Natural killer cell (primary cell): ENCODE measurements at regions not wholly inside any gene's neighbourhood (a gene's known extent, or its start where the extent isn't known, plus 50 kb on each side); places are given as distances from the start of the nearest gene placed in this dataset.

Experiments
- ATAC-seq, 3 donors: fragments of 150-1000 bp in 2 of 3; fragments of 200-7000 bp in 1 of 3; cut with Tn5 transposase; 1 replicate in 1 of 3; 2 replicates in 2 of 3; pipeline ENCODE4 v1.10.0; 2021; ENCODE audit warnings: mild to moderate bottlenecking in 2 of 3, moderate library complexity in 2 of 3
- DNase-seq, 2 donors: peaks; one replicate each; pipeline versions ENCODE4 v3.0.0 to v3.0.0-alpha.2; 2013 to 2021; ENCODE audit warnings: mixed read lengths in 1 of 2
- H3K27ac ChIP-seq: one replicate; pipeline ENCODE4 v1.5.1; 2013; ENCODE audit warnings: mild to moderate bottlenecking, low read length
- H3K27me3 ChIP-seq: one replicate; pipeline ENCODE4 v1.6.1; 2013; ENCODE audit warnings: low read length; ENCODE audit not compliant: control insufficient read depth, insufficient read depth
- H3K36me3 ChIP-seq: one replicate; pipeline ENCODE4 v1.6.1; 2013; ENCODE audit warnings: low read length; ENCODE audit not compliant: control insufficient read depth, insufficient read depth
- H3K4me1 ChIP-seq: one replicate; pipeline ENCODE4 v1.6.1; 2013; ENCODE audit warnings: low read length; ENCODE audit not compliant: control insufficient read depth, insufficient read depth
- H3K4me3 ChIP-seq: one replicate; pipeline ENCODE4 v1.5.1; 2013; ENCODE audit warnings: low read length
- H3K9me3 ChIP-seq: one replicate; pipeline ENCODE4 v1.6.1; 2013; ENCODE audit warnings: low read length; ENCODE audit not compliant: control insufficient read depth, insufficient read depth
- H3K27ac Mint-ChIP-seq, 2 donors: one replicate each; pipeline ENCODE4 v1.8.0; 2022; ENCODE audit warnings: mild to moderate bottlenecking in 2 of 2, mixed read lengths in 2 of 2, moderate library complexity in 1 of 2
- H3K27me3 Mint-ChIP-seq, 2 donors: one replicate each; pipeline ENCODE4 v1.8.0; 2022; ENCODE audit warnings: low read depth in 2 of 2, mixed read lengths in 2 of 2
- H3K36me3 Mint-ChIP-seq: one replicate; pipeline ENCODE4 v1.8.0; 2022; ENCODE audit warnings: mixed read lengths
- H3K4me1 Mint-ChIP-seq, 2 donors: one replicate each; pipeline ENCODE4 v1.8.0; 2022; ENCODE audit warnings: mixed read lengths in 2 of 2
- H3K4me3 Mint-ChIP-seq: one replicate; pipeline ENCODE4 v1.8.0; 2022; ENCODE audit warnings: mild to moderate bottlenecking, moderate library complexity, mixed read lengths
- H3K9me3 Mint-ChIP-seq, 2 donors: one replicate each; pipeline ENCODE4 v1.8.0; 2022; ENCODE audit warnings: mixed read lengths in 2 of 2
- WGBS: methylation state at CpG from one replicate; pipeline ENCODE4 v1.1.7; 2013; ENCODE audit warnings: missing lambda C conversion rate; ENCODE audit not compliant: insufficient coverage; 5-methylcytosine and 5-hydroxymethylcytosine counted together
- intact Hi-C: fragments of 100-400 bp; cut with micrococcal nuclease; formaldehyde crosslinking; loops from one replicate; pipeline ENCODE4 v1.14.2; 2022
- TF ChIP-seq, protein P1 (sequence below): fragments of 200-600 bp; IDR thresholded peaks from one replicate; pipeline ENCODE4 v1.8.0; 2022; ENCODE audit warnings: antibody characterized with exemption

DNA sequence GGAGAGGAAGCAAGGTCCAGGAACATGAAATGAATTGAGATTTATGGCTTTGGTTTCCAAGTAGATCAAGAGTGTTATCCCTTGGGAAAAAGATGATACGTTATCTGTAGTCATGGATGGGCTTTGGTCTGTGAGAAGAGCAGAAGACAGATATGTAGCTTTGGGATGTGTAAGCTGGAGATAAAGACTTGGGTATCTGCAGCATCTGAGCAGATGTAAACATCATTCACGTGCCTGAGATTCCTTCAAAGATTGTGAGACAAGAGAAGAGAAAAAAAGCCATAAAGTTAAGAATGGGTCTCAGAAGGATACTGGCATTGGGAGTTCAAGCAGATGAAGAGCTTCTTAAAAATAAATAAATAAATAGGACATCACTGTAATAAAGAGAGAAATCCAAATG, 217.8 kb downstream of the PTPRC start:
- no peak overlapping the region for H3K4me3 ChIP-seq
- Mint-ChIP-seq H3K36me3 (no peaks in the 10 kb centered on the region), H3K4me3 (no peak overlapping the region), H3K27ac (peak overlapping the region in 1 of 2 donors; percentile 19), H3K4me1 (peaks cover 7 to 23% of the 10 kb centered on the region in 2 donors), H3K9me3 (no peaks in the 10 kb centered on the region), H3K27me3 (no peaks in the 10 kb centered on the region)
- DNase-seq (no peak), ATAC-seq (no peak)
- H3K27me3 ChIP-seq = no peaks in the 10 kb centered on the region
- TF ChIP-seq, protein P1, sequence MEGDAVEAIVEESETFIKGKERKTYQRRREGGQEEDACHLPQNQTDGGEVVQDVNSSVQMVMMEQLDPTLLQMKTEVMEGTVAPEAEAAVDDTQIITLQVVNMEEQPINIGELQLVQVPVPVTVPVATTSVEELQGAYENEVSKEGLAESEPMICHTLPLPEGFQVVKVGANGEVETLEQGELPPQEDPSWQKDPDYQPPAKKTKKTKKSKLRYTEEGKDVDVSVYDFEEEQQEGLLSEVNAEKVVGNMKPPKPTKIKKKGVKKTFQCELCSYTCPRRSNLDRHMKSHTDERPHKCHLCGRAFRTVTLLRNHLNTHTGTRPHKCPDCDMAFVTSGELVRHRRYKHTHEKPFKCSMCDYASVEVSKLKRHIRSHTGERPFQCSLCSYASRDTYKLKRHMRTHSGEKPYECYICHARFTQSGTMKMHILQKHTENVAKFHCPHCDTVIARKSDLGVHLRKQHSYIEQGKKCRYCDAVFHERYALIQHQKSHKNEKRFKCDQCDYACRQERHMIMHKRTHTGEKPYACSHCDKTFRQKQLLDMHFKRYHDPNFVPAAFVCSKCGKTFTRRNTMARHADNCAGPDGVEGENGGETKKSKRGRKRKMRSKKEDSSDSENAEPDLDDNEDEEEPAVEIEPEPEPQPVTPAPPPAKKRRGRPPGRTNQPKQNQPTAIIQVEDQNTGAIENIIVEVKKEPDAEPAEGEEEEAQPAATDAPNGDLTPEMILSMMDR = no peak
- H3K4me1 ChIP-seq = no peaks in the 10 kb centered on the region
- H3K36me3 ChIP-seq = peaks cover 4% of the 10 kb centered on the region
- 96% methylated on average over 2 of the region's 2 CpGs for WGBS
- H3K27ac ChIP-seq = no peak overlapping the region
- intact Hi-C loops = no loop called here
- H3K9me3 ChIP-seq = no peaks in the 10 kb centered on the region

DNA sequence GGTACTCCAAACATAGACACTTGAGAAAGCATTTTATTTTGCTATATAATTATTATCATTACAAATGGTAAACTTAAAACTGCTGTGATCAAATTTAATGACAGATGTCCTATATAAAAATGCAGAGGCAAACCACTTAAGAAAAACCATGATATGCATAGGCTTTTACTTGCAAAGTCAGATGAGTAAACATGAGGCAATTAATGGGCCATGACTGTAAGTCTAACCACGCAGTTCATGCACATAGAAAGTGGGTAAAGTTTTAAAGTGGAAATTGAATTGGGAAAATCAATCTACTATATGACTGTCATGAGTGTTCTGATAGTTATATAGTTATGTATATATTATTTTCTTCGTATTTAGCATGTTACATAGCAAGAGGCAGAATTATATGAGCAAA, 219.2 kb downstream of the PTPRC start:
- H3K36me3 Mint-ChIP-seq = no peaks in the 10 kb centered on the region
- no peaks in the 10 kb centered on the region for H3K27me3 Mint-ChIP-seq
- H3K27ac Mint-ChIP-seq = peak overlapping the region in 1 of 2 donors; percentile 19
- no peaks in the 10 kb centered on the region for H3K9me3 Mint-ChIP-seq
- H3K27ac ChIP-seq = no peak overlapping the region
- H3K9me3 ChIP-seq = no peaks in the 10 kb centered on the region
- H3K36me3 ChIP-seq = peaks cover 4% of the 10 kb centered on the region
- no peak for ATAC-seq
- H3K4me1 Mint-ChIP-seq = peaks cover 11 to 25% of the 10 kb centered on the region in 2 donors
- H3K4me3 Mint-ChIP-seq = no peak overlapping the region
- H3K27me3 ChIP-seq = no peaks in the 10 kb centered on the region
- no peak for DNase-seq
- intact Hi-C loops = no loop called here
- no peak overlapping the region for H3K4me3 ChIP-seq
- TF ChIP-seq, protein P1 = no peak
- H3K4me1 ChIP-seq = no peaks in the 10 kb centered on the region
- WGBS = 100% methylated on average over 1 of the region's 2 CpGs

DNA sequence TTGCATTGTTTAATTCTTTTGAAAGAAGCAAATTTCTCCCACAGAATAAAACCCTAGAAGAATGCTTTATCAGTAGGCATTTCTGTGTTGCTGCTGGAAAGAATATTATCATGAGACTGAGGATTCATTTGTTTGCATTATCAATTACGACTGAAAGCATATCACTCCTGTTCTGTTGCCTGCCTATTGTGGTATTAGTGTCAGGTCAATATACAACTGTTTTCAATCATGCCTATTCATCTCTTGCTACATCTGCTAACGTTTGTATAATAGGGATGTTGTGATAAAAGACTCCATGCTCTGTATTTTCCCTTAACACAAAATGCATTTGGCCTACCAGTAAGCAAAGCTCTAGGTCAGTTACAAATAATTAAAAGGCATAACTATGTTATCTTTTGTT, 221.5 kb downstream of the PTPRC start:
- no peak for DNase-seq
- TF ChIP-seq, protein P1 = no peak
- Mint-ChIP-seq H3K27ac (no peak overlapping the region), H3K36me3 (no peaks in the 10 kb centered on the region), H3K4me3 (no peak overlapping the region), H3K27me3 (no peaks in the 10 kb centered on the region), H3K4me1 (peaks cover 7 to 22% of the 10 kb centered on the region in 2 donors), H3K9me3 (no peaks in the 10 kb centered on the region)
- ATAC-seq = no peak
- Histone ChIP-seq H3K9me3 (no peaks in the 10 kb centered on the region), H3K27me3 (no peaks in the 10 kb centered on the region), H3K27ac (no peak overlapping the region), H3K36me3 (peaks cover 4% of the 10 kb centered on the region), H3K4me3 (no peak overlapping the region), H3K4me1 (no peaks in the 10 kb centered on the region)
- intact Hi-C loops = no loop called here
- 100% methylated on average over 1 of the region's 2 CpGs for WGBS

DNA sequence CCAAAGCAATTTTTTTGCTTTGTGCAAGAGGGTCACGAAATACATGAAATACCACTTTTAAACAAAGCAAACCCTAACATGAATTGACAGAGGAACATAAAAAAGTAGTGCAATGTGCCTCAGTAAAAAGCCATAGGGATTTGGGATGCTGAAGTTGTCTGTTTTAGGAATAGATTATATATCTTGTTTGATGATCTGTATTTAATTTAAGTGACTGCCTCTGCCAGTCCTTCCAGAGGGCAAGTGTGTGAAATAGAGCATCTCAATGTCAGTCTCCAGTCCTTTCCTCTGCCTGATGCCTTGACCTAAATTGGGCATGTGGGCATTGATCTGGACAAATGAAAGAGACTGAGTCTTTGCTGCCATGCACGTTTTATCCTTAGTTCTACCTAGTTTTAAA, 222.8 kb downstream of the PTPRC start:
- Mint-ChIP-seq H3K4me3 (no peak overlapping the region), H3K27me3 (no peaks in the 10 kb centered on the region), H3K9me3 (no peaks in the 10 kb centered on the region), H3K4me1 (peaks cover 11 to 19% of the 10 kb centered on the region in 2 donors), H3K36me3 (no peaks in the 10 kb centered on the region), H3K27ac (peak overlapping the region; percentile 17 to 58)
- H3K4me3 ChIP-seq = no peak overlapping the region
- TF ChIP-seq, protein P1 = no peak
- DNase-seq (no peak), ATAC-seq (no peak)
- intact Hi-C loops = no loop called here
- H3K9me3 ChIP-seq = no peaks in the 10 kb centered on the region
- 29% methylated on average over 1 of the region's 2 CpGs for WGBS
- H3K36me3 ChIP-seq = peaks cover 4% of the 10 kb centered on the region
- no peaks in the 10 kb centered on the region for H3K27me3 ChIP-seq
- H3K27ac ChIP-seq = no peak overlapping the region
- H3K4me1 ChIP-seq = no peaks in the 10 kb centered on the region
